ENCODE measurements at regions not wholly inside any gene's neighbourhood (a gene's known extent, or its start where the extent isn't known, plus 50 kb on each side); places are given as distances from the start of the nearest gene placed in this dataset.

DNA sequence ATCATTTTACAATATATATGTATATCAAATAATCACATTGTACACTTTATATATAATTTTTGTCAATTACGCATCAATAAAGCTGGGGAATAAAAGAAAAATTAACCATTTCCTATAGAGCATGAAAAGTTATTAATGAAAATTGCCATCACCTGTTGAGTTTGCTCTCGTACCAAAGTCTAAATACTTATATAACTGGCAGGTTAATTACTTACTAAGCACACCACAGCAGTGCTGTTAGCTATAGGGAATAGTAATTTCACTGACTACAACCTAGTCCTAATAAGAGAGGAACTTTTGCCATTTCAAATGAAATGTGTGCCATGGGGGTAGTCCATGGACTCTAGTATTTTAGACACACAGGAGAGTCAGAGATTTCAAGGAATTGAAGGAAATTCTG lies 176.9 kb upstream of the COL1A2 start:
- Histone ChIP-seq H3K9me3 (no peaks in the 10 kb centered on the region), H3K27me3 (no peaks in the 10 kb centered on the region), H3K4me1 (no peaks in the 10 kb centered on the region), H3K36me3 (ENCODE audit: low read depth, missing control alignments) (no peaks in the 10 kb centered on the region), H3K27ac (no peak overlapping the region), H3K4me3 (no peak overlapping the region)
- intact Hi-C loops (cut with DNase I; ENCODE audit: low total_unique reads) = no loop called here
- no peak for DNase-seq
- 92 to 94% methylated on average over 2 of the region's 2 CpGs for WGBS, 2 donors
- TF ChIP-seq, protein P1, sequence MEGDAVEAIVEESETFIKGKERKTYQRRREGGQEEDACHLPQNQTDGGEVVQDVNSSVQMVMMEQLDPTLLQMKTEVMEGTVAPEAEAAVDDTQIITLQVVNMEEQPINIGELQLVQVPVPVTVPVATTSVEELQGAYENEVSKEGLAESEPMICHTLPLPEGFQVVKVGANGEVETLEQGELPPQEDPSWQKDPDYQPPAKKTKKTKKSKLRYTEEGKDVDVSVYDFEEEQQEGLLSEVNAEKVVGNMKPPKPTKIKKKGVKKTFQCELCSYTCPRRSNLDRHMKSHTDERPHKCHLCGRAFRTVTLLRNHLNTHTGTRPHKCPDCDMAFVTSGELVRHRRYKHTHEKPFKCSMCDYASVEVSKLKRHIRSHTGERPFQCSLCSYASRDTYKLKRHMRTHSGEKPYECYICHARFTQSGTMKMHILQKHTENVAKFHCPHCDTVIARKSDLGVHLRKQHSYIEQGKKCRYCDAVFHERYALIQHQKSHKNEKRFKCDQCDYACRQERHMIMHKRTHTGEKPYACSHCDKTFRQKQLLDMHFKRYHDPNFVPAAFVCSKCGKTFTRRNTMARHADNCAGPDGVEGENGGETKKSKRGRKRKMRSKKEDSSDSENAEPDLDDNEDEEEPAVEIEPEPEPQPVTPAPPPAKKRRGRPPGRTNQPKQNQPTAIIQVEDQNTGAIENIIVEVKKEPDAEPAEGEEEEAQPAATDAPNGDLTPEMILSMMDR (IDR thresholded peaks at IDR 0.05) = no peak
- TF ChIP-seq POLR2A (IDR thresholded peaks at IDR 0.05) = no peak

DNA sequence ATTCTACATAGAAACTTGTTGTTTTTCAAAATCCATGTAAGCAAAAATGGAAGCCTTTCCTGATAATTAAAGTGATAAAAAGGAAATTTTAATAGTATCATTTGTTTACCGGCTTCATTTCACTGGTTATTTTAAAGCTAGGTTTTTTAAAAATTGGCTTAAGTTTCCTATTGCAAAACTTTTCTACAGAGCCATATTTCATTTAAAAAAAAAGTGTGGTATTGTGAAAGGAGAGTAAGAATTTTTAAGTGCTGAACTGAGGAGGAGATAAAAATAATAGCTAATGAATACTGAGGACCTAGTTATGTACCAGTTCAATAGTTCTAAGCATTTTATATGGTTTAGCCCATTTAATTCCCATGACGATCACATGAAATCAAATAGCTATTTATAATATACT lies 172.2 kb upstream of the COL1A2 start:
- no peaks in the 10 kb centered on the region for H3K9me3 ChIP-seq
- H3K4me3 ChIP-seq = no peak overlapping the region
- no peak overlapping the region for H3K27ac ChIP-seq
- intact Hi-C loops (cut with DNase I; ENCODE audit: low total_unique reads) = no loop called here
- DNase-seq = no peak
- no peaks in the 10 kb centered on the region for H3K36me3 ChIP-seq (ENCODE audit: low read depth, missing control alignments)
- H3K27me3 ChIP-seq = no peaks in the 10 kb centered on the region
- 91 to 94% methylated on average over 2 of the region's 2 CpGs for WGBS, 2 donors
- TF ChIP-seq, protein P1 (IDR thresholded peaks at IDR 0.05) = no peak
- TF ChIP-seq POLR2A (IDR thresholded peaks at IDR 0.05) = no peak
- H3K4me1 ChIP-seq = no peaks in the 10 kb centered on the region

DNA sequence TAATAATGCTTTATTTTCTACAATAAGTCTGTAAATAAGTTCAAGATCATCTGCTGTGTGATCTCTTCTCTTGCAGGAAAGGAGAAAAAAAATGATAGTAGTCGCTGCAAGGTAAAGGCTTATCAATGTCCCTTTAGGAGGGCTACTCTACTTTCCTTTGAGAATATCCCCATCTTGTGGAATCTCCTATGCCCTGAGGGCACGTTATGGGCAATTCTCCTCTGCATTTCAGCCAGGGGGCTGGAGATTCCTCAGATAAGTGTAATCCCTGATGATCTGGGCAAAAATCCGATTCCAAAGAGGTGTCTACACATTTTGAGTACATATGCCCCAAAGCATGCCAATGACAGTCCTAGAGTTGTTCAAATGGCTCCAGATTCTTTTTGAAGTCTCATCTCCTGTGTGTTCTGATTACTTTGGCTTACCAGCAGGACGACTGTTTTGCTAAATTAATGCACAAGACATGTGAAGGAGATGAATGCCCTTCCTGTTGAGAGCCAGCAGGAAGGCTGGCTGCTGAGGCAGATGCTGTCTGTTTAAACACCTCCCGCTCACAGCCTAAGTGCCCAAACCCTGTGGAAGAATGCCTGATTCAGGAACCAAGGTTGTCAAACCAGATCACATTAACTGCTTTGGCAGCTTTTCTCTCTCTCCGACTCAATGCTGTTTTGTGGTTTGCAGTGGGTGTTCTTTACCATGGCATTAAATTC lies 171.2 kb upstream of the COL1A2 start:
- Histone ChIP-seq H3K4me3 (no peak overlapping the region), H3K27me3 (no peaks in the 10 kb centered on the region), H3K27ac (no peak overlapping the region), H3K4me1 (no peaks in the 10 kb centered on the region), H3K36me3 (ENCODE audit: low read depth, missing control alignments) (no peaks in the 10 kb centered on the region), H3K9me3 (no peaks in the 10 kb centered on the region)
- TF ChIP-seq, protein P1 (IDR thresholded peaks at IDR 0.05) = no peak
- TF ChIP-seq POLR2A (IDR thresholded peaks at IDR 0.05) = no peak
- intact Hi-C loops (cut with DNase I; ENCODE audit: low total_unique reads) = no loop called here
- 18 to 19% methylated on average over 6 of the region's 6 CpGs for WGBS, 2 donors
- DNase-seq = no peak

DNA sequence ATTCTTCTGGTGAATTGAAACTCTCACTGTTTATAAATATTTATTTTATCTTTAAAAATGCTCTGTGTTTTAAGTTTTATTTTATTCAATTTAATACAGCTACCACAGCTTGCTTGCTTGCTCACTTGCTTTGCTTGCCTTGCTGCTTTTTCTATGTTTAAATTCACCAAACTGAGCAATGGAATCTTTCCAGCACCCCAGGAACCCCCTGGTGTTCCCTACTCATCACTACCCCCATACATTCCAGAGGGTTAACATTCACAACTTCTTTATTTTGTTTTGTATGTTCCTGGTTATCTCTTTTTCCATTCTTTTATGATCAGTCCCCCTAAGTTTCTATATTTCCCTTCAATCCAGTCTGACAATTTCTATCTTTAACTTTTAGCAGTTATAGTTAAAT lies 166.5 kb upstream of the COL1A2 start:
- Histone ChIP-seq H3K27me3 (no peaks in the 10 kb centered on the region), H3K36me3 (ENCODE audit: low read depth, missing control alignments) (no peaks in the 10 kb centered on the region), H3K27ac (no peak overlapping the region), H3K4me3 (no peak overlapping the region), H3K4me1 (no peaks in the 10 kb centered on the region), H3K9me3 (no peaks in the 10 kb centered on the region)
- DNase-seq = no peak
- intact Hi-C loops (cut with DNase I; ENCODE audit: low total_unique reads) = no loop called here
- TF ChIP-seq, protein P1 (IDR thresholded peaks at IDR 0.05) = no peak
- no peak for TF ChIP-seq POLR2A (IDR thresholded peaks at IDR 0.05)

DNA sequence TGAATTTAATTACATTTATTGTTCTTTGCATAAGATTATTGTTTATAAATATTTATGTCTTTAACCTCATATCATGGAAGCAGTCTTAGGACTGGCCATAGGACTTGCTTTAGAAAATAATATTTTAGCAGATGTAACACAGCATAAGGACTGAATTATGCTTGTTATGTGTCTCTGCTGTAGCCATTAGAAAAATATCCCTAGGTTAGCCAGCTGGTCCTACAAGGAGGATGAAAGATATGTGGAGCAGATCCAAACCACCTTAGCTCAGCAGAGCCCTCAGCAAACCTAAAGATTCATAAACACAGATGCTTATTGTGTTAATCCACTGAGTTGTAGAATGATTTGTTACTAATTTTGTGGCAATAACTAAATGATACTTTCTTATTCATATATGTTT lies 166.0 kb upstream of the COL1A2 start:
- no peaks in the 10 kb centered on the region for H3K27me3 ChIP-seq
- intact Hi-C loops (cut with DNase I; ENCODE audit: low total_unique reads) = no loop called here
- no peaks in the 10 kb centered on the region for H3K36me3 ChIP-seq (ENCODE audit: low read depth, missing control alignments)
- H3K9me3 ChIP-seq = no peaks in the 10 kb centered on the region
- no peaks in the 10 kb centered on the region for H3K4me1 ChIP-seq
- no peak overlapping the region for H3K4me3 ChIP-seq
- no peak overlapping the region for H3K27ac ChIP-seq
- no peak for DNase-seq
- TF ChIP-seq, protein P1 (IDR thresholded peaks at IDR 0.05) = no peak
- no peak for TF ChIP-seq POLR2A (IDR thresholded peaks at IDR 0.05)

Data from testis (tissue), 2 donors.